Ishikawa (cell line): ENCODE measurements at regions not wholly inside any gene's neighbourhood (a gene's known extent, or its start where the extent isn't known, plus 50 kb on each side); places are given as distances from the start of the nearest gene placed in this dataset.

Experiments used
- RAD21 ChIP-seq: IDR thresholded peaks from 2 replicates; pipeline ENCODE4 v1.6.1; 2012; ENCODE audit warnings: low read depth
- TAF1 ChIP-seq: IDR thresholded peaks from 2 replicates; pipeline ENCODE4 v1.6.1; 2012; ENCODE audit warnings: low read depth, mild to moderate bottlenecking
- TEAD4 ChIP-seq: IDR thresholded peaks from 2 replicates; pipeline ENCODE4 v1.6.1; 2012

GRCh38 chr18:77469131-77469530, 219.5 kb downstream of the GALR1 start:
- TF ChIP-seq RAD21 (no peak), TAF1 (no peak), TEAD4 (no peak)
